Chondrocyte (in vitro differentiated cells): ENCODE measurements at regions not wholly inside any gene's neighbourhood (a gene's known extent, or its start where the extent isn't known, plus 50 kb on each side); places are given as distances from the start of the nearest gene placed in this dataset.

Experiments
- DNase-seq: peaks from one replicate; pipeline ENCODE4 v3.0.0; 2021; ENCODE audit warnings: mixed read lengths, low spot score
- H3K27ac Mint-ChIP-seq: one replicate; pipeline ENCODE4 v1.8.0; 2021; ENCODE audit warnings: mild to moderate bottlenecking, moderate library complexity, mixed read lengths; ENCODE audit not compliant: unreplicated experiment
- H3K27me3 Mint-ChIP-seq: 2 replicates; pipeline ENCODE4 v1.8.0; 2021; ENCODE audit warnings: low read depth, mixed read lengths
- H3K36me3 Mint-ChIP-seq: 2 replicates; pipeline ENCODE4 v1.8.0; 2021; ENCODE audit warnings: low read depth, mixed read lengths
- H3K4me1 Mint-ChIP-seq: 2 replicates; pipeline ENCODE4 v1.8.0; 2021; ENCODE audit warnings: low read depth, mild to moderate bottlenecking, mixed read lengths
- H3K4me3 Mint-ChIP-seq: one replicate; pipeline ENCODE4 v1.8.0; 2021; ENCODE audit warnings: mild to moderate bottlenecking, moderate library complexity, mixed read lengths; ENCODE audit not compliant: unreplicated experiment
- H3K9me3 Mint-ChIP-seq: 2 replicates; pipeline ENCODE4 v1.8.0; 2021; ENCODE audit warnings: low read depth, mixed read lengths
- CTCF ChIP-seq: fragments of 200-600 bp; sonication (generic); IDR thresholded peaks from 2 replicates; pipeline ENCODE4 v1.5.0; 2021; ENCODE audit warnings: antibody characterized with exemption, mild to moderate bottlenecking, moderate library complexity

DNA sequence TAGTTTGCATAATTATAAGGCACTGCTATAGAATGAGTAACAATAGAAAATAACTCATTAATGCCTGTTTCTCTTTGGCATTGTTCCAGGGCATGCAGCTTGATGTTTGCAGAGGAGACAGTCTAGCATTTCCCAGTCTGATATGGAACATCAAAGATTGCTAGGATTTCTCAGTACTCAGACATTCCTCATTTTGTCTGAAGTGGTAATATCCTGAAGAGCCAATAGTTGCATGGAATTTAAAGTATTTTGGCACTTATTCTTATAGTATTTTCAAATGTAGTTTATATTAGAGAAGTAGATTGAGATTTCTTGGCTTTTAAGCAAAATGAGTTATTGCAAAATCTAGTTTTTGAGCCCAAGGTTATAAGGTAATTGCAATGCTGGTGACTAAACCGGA is 337.3 kb upstream of the E2F7 start:
- Mint-ChIP-seq H3K4me1 (peaks cover 6% of the 10 kb centered on the region), H3K27me3 (peaks cover 6% of the 10 kb centered on the region), H3K27ac (no peak overlapping the region), H3K36me3 (no peaks in the 10 kb centered on the region), H3K9me3 (no peaks in the 10 kb centered on the region), H3K4me3 (no peak overlapping the region)
- DNase-seq, result no peak
- TF ChIP-seq CTCF, result no peak

DNA sequence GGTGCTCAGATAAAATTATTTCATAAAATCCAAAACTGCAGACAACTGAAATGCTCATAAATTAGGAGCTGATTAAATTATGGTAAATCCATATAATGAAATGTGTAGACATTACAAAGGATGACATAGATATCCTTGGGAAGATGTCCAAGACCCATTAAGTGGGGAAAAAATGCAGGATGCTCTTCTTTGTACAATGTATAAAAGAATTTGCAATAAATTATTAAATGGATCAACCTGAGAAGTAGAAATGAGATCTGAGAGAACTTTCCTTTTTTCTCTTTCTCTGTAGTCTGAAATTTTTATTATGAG is 336.4 kb upstream of the E2F7 start:
- DNase-seq, result no peak
- Mint-ChIP-seq H3K4me1 (peaks cover 6% of the 10 kb centered on the region), H3K4me3 (no peak overlapping the region), H3K36me3 (no peaks in the 10 kb centered on the region), H3K9me3 (no peaks in the 10 kb centered on the region), H3K27ac (no peak overlapping the region), H3K27me3 (peaks cover 12% of the 10 kb centered on the region)
- TF ChIP-seq CTCF, result no peak

DNA sequence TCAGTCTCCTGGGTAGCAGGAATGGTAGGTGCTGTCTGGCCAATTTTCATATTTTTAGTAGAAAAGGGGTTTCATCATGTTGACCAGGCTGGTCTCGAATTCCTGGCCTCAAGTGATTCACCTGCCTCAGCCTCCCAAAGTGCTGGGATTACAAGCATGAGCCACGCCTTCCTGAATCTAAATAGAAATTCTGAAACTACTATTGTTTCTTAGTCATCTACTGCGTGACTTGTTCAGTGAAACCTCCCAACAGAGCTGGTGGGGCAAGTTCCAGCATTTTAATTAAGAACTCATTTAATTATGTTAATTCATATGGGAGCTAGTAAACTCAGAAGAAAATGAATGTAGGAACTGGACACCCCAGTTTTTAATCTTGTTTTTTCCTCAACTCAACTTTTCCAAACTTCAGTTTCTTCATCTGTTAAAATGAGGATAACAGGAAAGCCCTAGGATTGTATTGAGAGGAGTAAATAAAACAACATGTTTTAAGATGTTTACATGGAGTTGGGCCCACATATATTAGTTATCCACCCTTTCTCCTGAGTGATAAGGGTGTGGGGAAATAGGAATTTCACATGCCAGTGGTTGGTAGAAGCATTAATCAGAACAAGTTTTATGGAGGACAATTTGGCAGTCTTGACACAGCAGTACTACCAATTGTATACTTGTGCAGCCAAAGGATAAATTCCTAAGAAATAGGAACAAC is 335.8 kb upstream of the E2F7 start:
- no peak for TF ChIP-seq CTCF
- Mint-ChIP-seq H3K27me3 (peaks cover 15% of the 10 kb centered on the region), H3K9me3 (no peaks in the 10 kb centered on the region), H3K27ac (no peak overlapping the region), H3K36me3 (no peaks in the 10 kb centered on the region), H3K4me3 (no peak overlapping the region), H3K4me1 (peaks cover 6% of the 10 kb centered on the region)
- DNase-seq, result no peak

- Mint-ChIP-seq H3K27me3 (peaks cover 19% of the 10 kb centered on the region), H3K4me1 (no peaks in the 10 kb centered on the region), H3K27ac (no peak overlapping the region), H3K9me3 (peaks cover 2% of the 10 kb centered on the region), H3K36me3 (no peaks in the 10 kb centered on the region), H3K4me3 (no peak overlapping the region)
- TF ChIP-seq CTCF, result no peak
- DNase-seq, result no peak
These were observed 327.2 kb upstream of the E2F7 start for GRCh38 chr12:77392467-77393088.

GRCh38 chr12:77388445-77389265 is 323.3 kb upstream of the E2F7 start:
- no peak overlapping the region for H3K27ac Mint-ChIP-seq
- H3K36me3 Mint-ChIP-seq, result no peaks in the 10 kb centered on the region
- H3K9me3 Mint-ChIP-seq, result no peaks in the 10 kb centered on the region
- no peak for DNase-seq
- H3K4me3 Mint-ChIP-seq, result no peak overlapping the region
- H3K27me3 Mint-ChIP-seq, result peaks cover 12% of the 10 kb centered on the region
- TF ChIP-seq CTCF, result no peak
- no peaks in the 10 kb centered on the region for H3K4me1 Mint-ChIP-seq
